ENCODE measurements at regions not wholly inside any gene's neighbourhood (a gene's known extent, or its start where the extent isn't known, plus 50 kb on each side); places are given as distances from the start of the nearest gene placed in this dataset.

- TF ChIP-seq POLR2A (IDR thresholded peaks at IDR 0.05) (no peak), CTCF (IDR thresholded peaks at IDR 0.05) (no peak)
These were observed 338.3 kb downstream of the CYRIA start for GRCh38 chr2:16327326-16327725.
